Gastroesophageal sphincter (tissue), 3 donors: ENCODE measurements at regions not wholly inside any gene's neighbourhood (a gene's known extent, or its start where the extent isn't known, plus 50 kb on each side); places are given as distances from the start of the nearest gene placed in this dataset.

Source experiments
- EP300 ChIP-seq: sonication (generic); formaldehyde crosslinking; IDR thresholded peaks from one replicate; pipeline ENCODE4 v1.6.1; 2017; ENCODE audit warnings: antibody characterized with exemption, mild to moderate bottlenecking
- POLR2A ChIP-seq, 2 donors: fragments of 450-650 bp; IDR thresholded peaks; one replicate each; pipeline ENCODE4 v1.6.1; 2017; ENCODE audit warnings: antibody characterized with exemption in 2 of 2, mild to moderate bottlenecking in 2 of 2, moderate library complexity in 1 of 2
- POLR2AphosphoS5 ChIP-seq: sonication (generic); formaldehyde crosslinking; IDR thresholded peaks from one replicate; pipeline ENCODE4 v1.6.1; 2017; ENCODE audit warnings: antibody characterized with exemption
- TF ChIP-seq, protein P1 (sequence below), 4 experiments: fragments of 200-600 bp in 2 of 4; fragments of 450-650 bp in 2 of 4; sonication (generic) in 1 of 4; IDR thresholded peaks; one replicate each; pipeline ENCODE4 v1.5.1; 2017 to 2019; ENCODE audit warnings: antibody characterized with exemption in 4 of 4, mild to moderate bottlenecking in 2 of 4, moderate library complexity in 2 of 4

DNA sequence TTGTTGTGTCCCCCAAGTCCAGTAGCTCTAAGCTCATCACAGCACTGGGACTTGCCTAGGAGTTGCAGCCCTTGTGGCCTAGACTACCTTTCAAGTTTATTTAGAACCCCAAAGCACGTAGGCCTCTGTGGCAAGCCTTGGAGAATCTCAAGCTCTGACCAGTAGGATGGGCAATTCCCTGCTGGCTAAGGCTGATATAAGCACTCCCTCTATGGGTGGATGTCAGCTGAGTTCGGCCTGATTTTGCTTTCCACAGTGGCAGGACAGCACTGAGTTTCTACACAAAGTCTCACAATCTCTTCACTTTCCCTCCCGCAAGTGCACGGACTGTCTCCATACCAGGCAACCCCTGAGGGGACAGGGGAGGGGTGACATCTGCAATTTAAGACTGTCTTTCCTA lies 886.4 kb upstream of the LRRN3 start:
- TF ChIP-seq, protein P1, sequence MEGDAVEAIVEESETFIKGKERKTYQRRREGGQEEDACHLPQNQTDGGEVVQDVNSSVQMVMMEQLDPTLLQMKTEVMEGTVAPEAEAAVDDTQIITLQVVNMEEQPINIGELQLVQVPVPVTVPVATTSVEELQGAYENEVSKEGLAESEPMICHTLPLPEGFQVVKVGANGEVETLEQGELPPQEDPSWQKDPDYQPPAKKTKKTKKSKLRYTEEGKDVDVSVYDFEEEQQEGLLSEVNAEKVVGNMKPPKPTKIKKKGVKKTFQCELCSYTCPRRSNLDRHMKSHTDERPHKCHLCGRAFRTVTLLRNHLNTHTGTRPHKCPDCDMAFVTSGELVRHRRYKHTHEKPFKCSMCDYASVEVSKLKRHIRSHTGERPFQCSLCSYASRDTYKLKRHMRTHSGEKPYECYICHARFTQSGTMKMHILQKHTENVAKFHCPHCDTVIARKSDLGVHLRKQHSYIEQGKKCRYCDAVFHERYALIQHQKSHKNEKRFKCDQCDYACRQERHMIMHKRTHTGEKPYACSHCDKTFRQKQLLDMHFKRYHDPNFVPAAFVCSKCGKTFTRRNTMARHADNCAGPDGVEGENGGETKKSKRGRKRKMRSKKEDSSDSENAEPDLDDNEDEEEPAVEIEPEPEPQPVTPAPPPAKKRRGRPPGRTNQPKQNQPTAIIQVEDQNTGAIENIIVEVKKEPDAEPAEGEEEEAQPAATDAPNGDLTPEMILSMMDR (IDR thresholded peaks at IDR 0.05), result no peak
- TF ChIP-seq POLR2AphosphoS5, result no peak
- no peak for TF ChIP-seq EP300
- TF ChIP-seq POLR2A (IDR thresholded peaks at IDR 0.05), result no peak
